ENCODE measurements at regions not wholly inside any gene's neighbourhood (a gene's known extent, or its start where the extent isn't known, plus 50 kb on each side); places are given as distances from the start of the nearest gene placed in this dataset.

GRCh38 chr6:1257778-1258177, 54.1 kb upstream of the FOXQ1 start:
- no peak for TF ChIP-seq CTCF (IDR thresholded peaks at IDR 0.05; ENCODE audit: insufficient read depth, missing control alignments)
- FAIRE-seq = no peak
- no peak for DNase-seq (ENCODE audit: insufficient read length, low spot score)

GRCh38 chr6:1256435-1257008, 55.4 kb upstream of the FOXQ1 start:
- TF ChIP-seq CTCF (IDR thresholded peaks at IDR 0.05; ENCODE audit: insufficient read depth, missing control alignments) = no peak
- FAIRE-seq (no peak), DNase-seq (ENCODE audit: insufficient read length, low spot score) (no peak)

- no peak for TF ChIP-seq CTCF (IDR thresholded peaks at IDR 0.05; ENCODE audit: insufficient read depth, missing control alignments)
- FAIRE-seq = no peak
- no peak for DNase-seq (ENCODE audit: insufficient read length, low spot score)
Observed at GRCh38 chr6:1255636-1256365, 56.1 kb upstream of the FOXQ1 start.

GRCh38 chr6:1254326-1254725, 57.6 kb upstream of the FOXQ1 start:
- no peak for TF ChIP-seq CTCF (IDR thresholded peaks at IDR 0.05; ENCODE audit: insufficient read depth, missing control alignments)
- DNase-seq (ENCODE audit: insufficient read length, low spot score) = no peak
- no peak for FAIRE-seq

- FAIRE-seq (no peak), DNase-seq (ENCODE audit: insufficient read length, low spot score) (no peak)
- no peak for TF ChIP-seq CTCF (IDR thresholded peaks at IDR 0.05; ENCODE audit: insufficient read depth, missing control alignments)
Observed at GRCh38 chr6:1253816-1254215, 58.1 kb upstream of the FOXQ1 start.

- TF ChIP-seq CTCF (IDR thresholded peaks at IDR 0.05; ENCODE audit: insufficient read depth, missing control alignments) = no peak
- FAIRE-seq = no peak
- no peak for DNase-seq (ENCODE audit: insufficient read length, low spot score)
Observed at GRCh38 chr6:1251198-1252155, 60.4 kb upstream of the FOXQ1 start.
